HAP-1 (cell line): ENCODE measurements at regions not wholly inside any gene's neighbourhood (a gene's known extent, or its start where the extent isn't known, plus 50 kb on each side); places are given as distances from the start of the nearest gene placed in this dataset.
"Not testable (repeated sequence)": the region's sequence is repeated elsewhere in the genome, so short reads cannot be mapped to it uniquely, and the experiment has no call there.

Source experiments
- DNase-seq, 2 experiments: peaks; one replicate each; pipeline ENCODE4 v3.0.0-alpha.2; 2016 to 2020; ENCODE audit warnings: low spot score in 2 of 2
- H3K27me3 ChIP-seq: fragments of 250-450 bp; sonication (Bioruptor Pico); 2 replicates; pipeline ENCODE4 v1.5.1; 2020; ENCODE audit warnings: low read depth, mild to moderate bottlenecking, moderate library complexity
- H3K36me3 ChIP-seq: fragments of 250-450 bp; sonication (Bioruptor Pico); replicated peaks from 2 replicates; pipeline ENCODE4 v1.5.1; 2020; ENCODE audit warnings: mild to moderate bottlenecking
- H3K4me1 ChIP-seq: fragments of 250-450 bp; sonication (Bioruptor Pico); 2 replicates; pipeline ENCODE4 v1.5.1; 2020; ENCODE audit warnings: mild to moderate bottlenecking
- H3K4me3 ChIP-seq: fragments of 250-450 bp; sonication (Bioruptor Pico); 2 replicates; pipeline ENCODE4 v1.5.1; 2020; ENCODE audit warnings: mild to moderate bottlenecking, moderate library complexity
- H3K9me3 ChIP-seq: fragments of 250-450 bp; sonication (Bioruptor Pico); 2 replicates; pipeline ENCODE4 v1.5.1; 2020; ENCODE audit warnings: mild to moderate bottlenecking, moderate library complexity
- in situ Hi-C: fragments of 300-500 bp; cut with MboI; formaldehyde crosslinking; loops from 3 replicates; pipeline ENCODE4 v1.14.3; 2020; ENCODE audit warnings: low sequenced_read_pairs, inconsistent platforms, mixed read lengths

GRCh38 chr1:144140243-144140642 lies 168.5 kb upstream of the FAM72C start:
- H3K9me3 ChIP-seq, DNase-seq, H3K4me3 ChIP-seq, in situ Hi-C loops, H3K36me3 ChIP-seq, H3K27me3 ChIP-seq, H3K4me1 ChIP-seq: not testable (repeated sequence)

DNA sequence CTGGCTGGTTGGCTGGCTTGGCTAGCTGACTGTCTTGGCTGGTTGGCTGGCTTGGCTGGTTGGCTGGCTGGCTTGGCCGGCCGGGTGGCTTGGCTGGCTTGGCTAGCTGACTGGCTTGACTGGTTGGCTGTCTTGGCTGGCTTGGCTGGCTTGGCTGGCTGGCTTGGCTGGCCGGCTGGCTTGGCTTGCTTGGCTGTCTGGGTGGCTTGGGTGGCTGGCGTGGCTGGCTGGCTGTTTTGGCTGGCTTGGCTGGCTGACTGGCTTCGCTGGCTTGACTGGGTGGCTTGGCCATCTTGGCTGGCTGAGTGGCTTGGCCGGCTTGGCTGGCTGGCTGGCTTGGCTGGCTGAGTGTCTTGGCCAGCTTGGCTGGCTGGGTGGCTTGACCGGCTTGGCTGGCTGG lies 133.2 kb upstream of the FAM72C start:
- H3K4me1 ChIP-seq, H3K9me3 ChIP-seq, H3K27me3 ChIP-seq, H3K36me3 ChIP-seq, H3K4me3 ChIP-seq, DNase-seq, in situ Hi-C loops: not testable (repeated sequence)

- H3K9me3 ChIP-seq, H3K4me1 ChIP-seq, in situ Hi-C loops, H3K36me3 ChIP-seq, H3K4me3 ChIP-seq, H3K27me3 ChIP-seq: not testable (repeated sequence)
- peak; percentile 2 to 54 for DNase-seq
These were observed 132.4 kb upstream of the FAM72C start for GRCh38 chr1:144104000-144104677.

GRCh38 chr1:144103156-144103880 lies 131.5 kb upstream of the FAM72C start:
- peak in 1 of 2 experiments; percentile 57 for DNase-seq
- in situ Hi-C loops, result not testable (repeated sequence)

DNA sequence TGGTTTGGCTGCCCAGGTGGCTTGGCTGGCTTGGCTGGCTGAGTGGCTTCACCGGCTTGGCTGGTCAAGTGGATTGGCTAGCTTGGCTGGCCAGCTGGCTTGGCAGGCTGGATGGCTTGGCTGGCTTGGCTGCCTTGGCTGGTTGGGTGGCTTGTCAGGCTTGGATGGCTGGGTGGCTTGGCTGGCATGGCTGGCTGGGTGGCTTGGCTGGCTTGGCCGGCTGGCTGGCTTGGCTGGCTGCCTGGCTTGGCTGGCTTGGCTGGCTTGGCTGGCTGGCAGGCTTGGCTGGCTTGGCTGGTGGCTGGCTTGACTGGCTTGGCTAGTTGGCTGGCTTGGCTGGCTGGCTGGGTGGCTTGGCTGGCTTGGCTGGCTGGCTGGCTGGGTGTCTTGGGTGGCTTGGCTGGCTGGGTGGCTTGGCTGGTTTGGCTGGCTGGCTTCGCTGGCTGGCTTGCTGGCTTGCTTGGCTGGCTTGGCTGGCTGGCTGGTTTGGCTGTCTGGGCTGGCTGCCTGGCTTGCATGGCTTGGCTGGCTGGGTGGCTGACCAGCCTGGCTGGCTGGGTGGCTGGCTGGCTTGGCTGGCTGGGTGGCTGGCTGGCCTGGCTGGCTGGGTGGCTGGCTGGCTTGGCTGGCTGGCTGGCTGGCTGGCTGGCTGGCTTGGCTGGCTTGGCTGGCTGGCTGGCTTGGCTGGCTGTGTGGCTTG lies 130.4 kb upstream of the FAM72C start:
- peak in 1 of 2 experiments; percentile 9 for DNase-seq
- in situ Hi-C loops, H3K4me1 ChIP-seq, H3K36me3 ChIP-seq, H3K27me3 ChIP-seq, H3K4me3 ChIP-seq, H3K9me3 ChIP-seq: not testable (repeated sequence)

More at GRCh38 chr1:144103156-144103880, 131.5 kb upstream of the FAM72C start:
- H3K36me3 ChIP-seq, H3K9me3 ChIP-seq, H3K4me3 ChIP-seq, H3K27me3 ChIP-seq, H3K4me1 ChIP-seq: not testable (repeated sequence)

GRCh38 chr1:144101397-144102045 lies 129.7 kb upstream of the FAM72C start:
- in situ Hi-C loops, result no loop called here

GRCh38 chr1:144077167-144077841 lies 105.5 kb upstream of the FAM72C start:
- DNase-seq, result peak; percentile 5 to 65
- H3K9me3 ChIP-seq, H3K36me3 ChIP-seq, H3K4me1 ChIP-seq, in situ Hi-C loops, H3K27me3 ChIP-seq: not testable (repeated sequence)
- H3K4me3 ChIP-seq, result peak overlapping the region; percentile 42

More at GRCh38 chr1:144101397-144102045, 129.7 kb upstream of the FAM72C start:
- Histone ChIP-seq H3K27me3 (no peaks in the 10 kb centered on the region), H3K36me3 (no peaks in the 10 kb centered on the region), H3K4me1 (no peaks in the 10 kb centered on the region), H3K9me3 (peaks cover 2% of the 10 kb centered on the region; the same call in 1 of the 2 replicates), H3K4me3 (no peak overlapping the region)
- peak in 1 of 2 experiments; percentile 17 for DNase-seq

- H3K36me3 ChIP-seq, H3K9me3 ChIP-seq, H3K4me1 ChIP-seq, in situ Hi-C loops, H3K27me3 ChIP-seq: not testable (repeated sequence)
- H3K4me3 ChIP-seq, result peak overlapping the region; percentile 16
- DNase-seq, result peak in 1 of 2 experiments; percentile 11
These were observed 104.9 kb upstream of the FAM72C start for GRCh38 chr1:144076646-144077045.

GRCh38 chr1:144070394-144071053 lies 98.7 kb upstream of the FAM72C start:
- H3K4me3 ChIP-seq, H3K4me1 ChIP-seq, in situ Hi-C loops, DNase-seq, H3K36me3 ChIP-seq, H3K27me3 ChIP-seq, H3K9me3 ChIP-seq: not testable (repeated sequence)

DNA sequence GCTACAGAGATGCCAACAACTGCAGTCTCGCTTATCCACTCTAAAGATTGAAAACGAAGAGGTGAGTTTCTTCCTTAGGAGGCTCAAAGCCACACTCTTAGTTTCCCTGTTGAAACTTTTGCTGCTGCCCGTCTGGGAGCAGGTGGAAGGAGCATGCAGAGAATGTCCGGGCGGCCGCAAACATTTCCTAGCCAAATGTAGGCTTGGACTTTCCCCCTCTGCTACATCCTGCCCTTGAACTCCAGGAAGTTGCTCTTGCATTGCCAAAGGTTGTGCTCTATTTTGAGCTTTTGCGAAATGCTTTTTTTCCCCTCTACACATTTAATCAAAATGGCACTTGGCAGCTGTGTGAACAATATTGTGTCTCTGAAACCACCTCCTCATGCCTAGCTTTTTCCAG lies 95.3 kb upstream of the FAM72C start:
- H3K4me1 ChIP-seq, H3K36me3 ChIP-seq, H3K4me3 ChIP-seq, DNase-seq, H3K9me3 ChIP-seq, in situ Hi-C loops, H3K27me3 ChIP-seq: not testable (repeated sequence)

DNA sequence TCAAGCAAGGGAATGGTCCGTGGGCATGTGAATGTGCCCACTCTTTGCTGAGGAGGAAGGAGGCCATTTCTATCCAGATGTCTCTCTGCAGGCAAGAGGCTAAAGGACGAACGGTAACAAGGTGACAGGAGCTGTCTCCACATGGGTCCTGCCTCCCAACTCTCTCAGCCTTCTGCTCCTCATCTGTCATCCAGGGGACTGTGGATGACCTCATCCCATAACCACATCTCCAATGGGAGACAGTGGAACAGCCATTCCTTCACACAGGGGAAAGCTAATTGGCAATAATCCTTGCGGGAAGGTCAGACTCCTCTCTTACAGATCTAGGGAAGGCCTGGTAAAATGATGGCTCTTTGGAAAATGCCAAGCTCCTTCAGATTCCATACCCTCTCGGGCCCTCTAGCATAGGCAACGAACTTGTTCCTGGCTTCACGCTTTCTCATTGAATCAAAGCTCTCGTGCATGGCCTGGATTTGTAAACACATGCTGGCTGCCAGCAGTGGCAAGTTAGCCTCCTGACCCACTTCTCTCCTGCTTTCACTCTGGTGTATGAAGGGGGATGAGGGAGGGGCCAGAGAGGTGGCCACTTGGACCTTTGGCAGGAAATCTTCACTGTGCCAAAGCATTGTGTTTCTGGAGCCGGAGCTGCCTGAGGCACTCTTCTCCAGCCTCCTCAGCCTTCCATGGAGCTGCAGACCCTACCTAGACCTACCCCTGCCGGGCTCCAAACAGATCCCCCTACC lies 94.5 kb upstream of the FAM72C start:
- DNase-seq, H3K4me3 ChIP-seq, H3K4me1 ChIP-seq, in situ Hi-C loops, H3K9me3 ChIP-seq, H3K27me3 ChIP-seq, H3K36me3 ChIP-seq: not testable (repeated sequence)

DNA sequence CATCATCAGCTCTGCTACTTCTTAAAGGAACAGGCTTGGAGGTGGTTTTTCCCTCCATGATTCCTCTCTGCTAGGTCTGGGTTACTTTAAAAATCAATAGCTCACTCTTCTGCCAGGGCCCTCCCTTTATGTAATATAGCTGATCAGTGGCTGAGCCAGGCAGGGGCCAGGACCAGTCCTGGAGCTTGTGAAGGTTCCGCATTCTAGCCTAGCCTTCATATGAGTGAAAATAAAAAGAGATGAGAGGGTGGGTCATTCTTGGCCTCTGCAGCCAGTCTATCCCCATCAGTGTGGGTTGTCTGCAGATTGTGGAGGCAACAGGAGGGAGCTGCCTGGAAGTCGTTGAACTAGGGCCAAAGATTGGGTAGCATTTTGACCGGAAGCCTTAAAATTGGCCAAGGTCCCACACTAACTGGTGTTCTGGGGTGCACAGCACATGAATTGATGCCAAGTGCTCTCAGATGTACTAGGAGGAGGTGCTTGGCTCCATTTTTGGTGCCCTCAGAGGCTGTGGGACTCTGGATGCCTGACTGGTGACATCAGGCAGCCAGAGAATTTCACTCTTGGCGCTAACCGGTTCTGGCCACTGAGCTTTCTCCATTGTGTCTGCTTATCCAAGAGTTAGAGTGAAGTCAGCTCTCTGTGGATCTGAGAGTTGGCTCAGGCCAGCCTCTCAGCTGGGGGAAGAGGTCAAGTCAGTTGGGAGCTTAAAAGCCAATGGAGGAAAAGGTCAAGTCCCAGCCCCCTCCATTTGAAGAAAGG lies 93.7 kb upstream of the FAM72C start:
- H3K4me3 ChIP-seq, H3K36me3 ChIP-seq, H3K9me3 ChIP-seq, H3K27me3 ChIP-seq, H3K4me1 ChIP-seq, DNase-seq, in situ Hi-C loops: not testable (repeated sequence)
